MG63 (cell line): ENCODE measurements at regions not wholly inside any gene's neighbourhood (a gene's known extent, or its start where the extent isn't known, plus 50 kb on each side); places are given as distances from the start of the nearest gene placed in this dataset.

ENCODE experiments used
- DNase-seq: peaks from one replicate; pipeline ENCODE4 v3.0.0-alpha.2; 2020
- H3K27me3 ChIP-seq: fragments of 250-450 bp; sonication (Bioruptor Pico); 2 replicates; pipeline ENCODE4 v1.5.1; 2020; ENCODE audit warnings: mild to moderate bottlenecking, moderate library complexity
- H3K36me3 ChIP-seq: fragments of 250-450 bp; sonication (Bioruptor Pico); 2 replicates; pipeline ENCODE4 v1.5.1; 2020; ENCODE audit warnings: mild to moderate bottlenecking, moderate library complexity
- H3K4me3 ChIP-seq: fragments of 250-450 bp; sonication (Bioruptor Pico); 2 replicates; pipeline ENCODE4 v1.5.1; 2020; ENCODE audit warnings: mild to moderate bottlenecking, moderate library complexity
- H3K9me3 ChIP-seq: fragments of 250-450 bp; sonication (Bioruptor Pico); 2 replicates; pipeline ENCODE4 v1.5.1; 2020; ENCODE audit warnings: mild to moderate bottlenecking, moderate library complexity

DNA sequence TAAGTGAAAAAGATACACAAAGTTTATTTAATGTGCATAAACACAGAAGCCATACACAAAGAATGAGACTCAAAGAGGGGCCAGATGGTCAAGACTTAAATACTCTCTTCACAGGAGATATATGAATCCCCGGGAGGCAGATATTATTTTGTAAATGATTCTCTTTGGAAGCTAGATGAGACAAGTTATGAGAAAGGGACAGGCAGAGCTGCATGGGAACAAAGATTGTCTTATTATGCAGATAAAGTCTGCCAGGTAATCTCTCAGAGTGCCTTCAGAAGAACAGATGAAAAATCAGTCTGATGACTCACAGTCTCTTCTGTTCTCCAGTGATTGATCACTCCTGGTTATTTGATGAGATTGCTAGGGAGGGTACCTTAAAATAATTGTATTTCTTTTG is 89.0 kb downstream of the NAF1 start:
- Histone ChIP-seq H3K4me3 (no peak overlapping the region), H3K36me3 (no peaks in the 10 kb centered on the region), H3K27me3 (no peaks in the 10 kb centered on the region), H3K9me3 (peaks cover 8% of the 10 kb centered on the region)
- no peak for DNase-seq

DNA sequence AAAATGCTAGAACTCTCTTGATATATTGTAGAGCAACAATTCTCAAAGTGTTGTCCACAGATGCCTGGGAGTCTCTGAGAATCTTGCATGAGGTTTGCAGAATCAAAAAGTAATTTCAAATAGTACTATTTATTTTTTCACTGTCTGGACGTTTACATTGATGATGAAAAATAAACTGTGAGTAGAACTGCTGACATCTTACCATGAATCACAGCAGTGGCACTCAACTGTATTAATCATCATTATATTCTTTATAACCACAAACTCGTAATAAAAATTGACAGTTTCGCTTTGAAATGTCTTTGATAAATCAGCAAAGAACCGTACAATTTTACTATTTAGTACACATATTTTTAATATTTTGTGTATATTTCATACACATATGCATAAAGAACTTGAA is 94.5 kb downstream of the NAF1 start:
- no peak for DNase-seq
- H3K4me3 ChIP-seq: no peak overlapping the region

DNA sequence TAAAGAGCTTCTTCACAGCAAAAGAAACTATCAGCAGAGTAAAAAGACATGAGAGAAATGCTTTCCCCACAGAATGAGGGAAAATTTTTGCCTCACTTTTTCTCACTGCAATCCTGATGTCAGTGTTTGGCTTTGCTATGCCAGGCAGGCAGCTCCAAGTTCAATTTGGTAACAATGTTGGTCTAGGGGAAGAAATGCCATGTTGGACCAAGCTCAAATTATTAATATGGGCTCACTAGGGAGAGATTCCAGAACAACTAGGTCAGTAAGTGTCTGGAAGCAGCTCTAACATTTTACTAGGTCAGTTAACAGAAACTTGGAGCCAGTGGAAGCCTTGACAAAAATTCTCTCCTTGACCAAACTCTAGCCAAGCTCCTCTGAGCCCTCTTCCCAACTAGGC is 95.4 kb downstream of the NAF1 start:
- Histone ChIP-seq H3K9me3 (peaks cover 13% of the 10 kb centered on the region), H3K4me3 (no peak overlapping the region)
- DNase-seq: peak; percentile 89

More for the DNA sequence above, 94.5 kb downstream of the NAF1 start:
- no peaks in the 10 kb centered on the region for H3K36me3 ChIP-seq
- peaks cover 10% of the 10 kb centered on the region for H3K9me3 ChIP-seq
- no peaks in the 10 kb centered on the region for H3K27me3 ChIP-seq

DNA sequence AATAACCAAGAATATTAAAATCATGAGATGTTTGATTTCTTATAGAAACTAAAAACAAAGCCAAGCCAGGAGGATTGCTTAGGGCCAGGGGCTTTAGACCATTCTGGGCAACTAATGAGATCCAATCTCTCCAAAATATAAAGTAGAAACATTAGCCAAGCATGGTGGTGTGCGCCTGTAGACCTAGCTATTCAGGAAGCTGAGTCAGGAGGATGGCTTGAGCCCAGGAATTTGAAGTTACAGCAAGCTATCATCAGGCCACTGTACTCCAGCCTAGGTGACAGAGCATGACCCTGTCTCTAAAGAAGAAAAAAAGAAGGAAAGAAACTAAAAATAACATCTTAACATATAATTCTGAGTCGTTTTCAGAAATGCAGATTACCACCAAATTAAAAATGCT is 96.7 kb downstream of the NAF1 start:
- DNase-seq: peak; percentile 81
- no peaks in the 10 kb centered on the region for H3K27me3 ChIP-seq
- peaks cover 15% of the 10 kb centered on the region for H3K9me3 ChIP-seq
- no peak overlapping the region for H3K4me3 ChIP-seq
- H3K36me3 ChIP-seq: no peaks in the 10 kb centered on the region

More for the DNA sequence above, 95.4 kb downstream of the NAF1 start:
- H3K36me3 ChIP-seq: no peaks in the 10 kb centered on the region
- no peaks in the 10 kb centered on the region for H3K27me3 ChIP-seq

DNA sequence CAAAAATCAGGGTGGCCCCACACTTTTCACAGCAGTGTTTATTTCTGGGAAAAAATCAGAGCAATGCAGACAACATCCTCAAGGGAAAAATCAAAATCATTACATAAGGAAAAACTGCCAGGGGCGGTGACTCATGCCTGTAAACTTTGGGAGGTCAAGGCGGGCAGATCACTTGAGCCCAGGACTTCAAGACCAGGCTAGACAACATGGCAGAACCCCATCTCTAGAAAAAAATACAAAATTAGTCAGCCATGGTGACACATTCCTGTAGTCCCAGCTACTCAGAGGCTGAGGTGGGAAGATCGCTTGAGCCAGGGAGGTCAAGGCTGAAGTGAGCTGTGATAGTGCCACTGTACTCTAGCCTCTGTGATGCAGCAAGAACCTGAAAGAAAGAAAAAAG is 102.8 kb downstream of the NAF1 start:
- DNase-seq: peak; percentile 96

DNA sequence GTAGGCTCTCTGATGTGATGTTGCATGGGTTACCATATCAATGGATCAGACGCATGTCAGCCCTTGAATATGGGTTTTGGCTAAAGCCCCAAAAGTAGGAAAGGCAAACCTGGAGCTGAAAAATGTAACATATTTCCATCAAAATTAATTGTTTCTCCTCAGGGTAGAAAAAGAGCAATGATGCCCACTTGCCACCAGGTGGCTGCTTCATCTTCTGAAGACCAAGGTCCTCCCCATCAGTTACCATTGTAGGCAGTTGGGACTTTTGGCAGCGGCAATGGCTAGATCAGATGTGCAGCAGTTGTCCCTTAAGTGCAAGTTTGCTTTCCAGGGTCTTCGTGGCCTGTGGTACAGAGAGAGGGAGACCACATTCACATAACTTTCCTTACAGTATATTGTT is 118.2 kb downstream of the NAF1 start:
- no peaks in the 10 kb centered on the region for H3K9me3 ChIP-seq
- DNase-seq: peak; percentile 69
- H3K27me3 ChIP-seq: no peaks in the 10 kb centered on the region
- no peak overlapping the region for H3K4me3 ChIP-seq
- H3K36me3 ChIP-seq: no peaks in the 10 kb centered on the region

More for the DNA sequence above, 102.8 kb downstream of the NAF1 start:
- Histone ChIP-seq H3K4me3 (no peak overlapping the region), H3K9me3 (peaks cover 15% of the 10 kb centered on the region), H3K36me3 (no peaks in the 10 kb centered on the region), H3K27me3 (no peaks in the 10 kb centered on the region)

- Histone ChIP-seq H3K4me3 (no peak overlapping the region), H3K9me3 (peaks cover 13% of the 10 kb centered on the region), H3K36me3 (no peaks in the 10 kb centered on the region), H3K27me3 (no peaks in the 10 kb centered on the region)
- DNase-seq: no peak
These were observed 124.4 kb downstream of the NAF1 start for GRCh38 chr4:163042306-163042705.

GRCh38 chr4:163017135-163017534 is 149.6 kb downstream of the NAF1 start:
- H3K36me3 ChIP-seq: no peaks in the 10 kb centered on the region
- H3K27me3 ChIP-seq: no peaks in the 10 kb centered on the region
- H3K4me3 ChIP-seq: no peak overlapping the region
- DNase-seq: no peak
- H3K9me3 ChIP-seq: no peaks in the 10 kb centered on the region

GRCh38 chr4:163012816-163013215 is 153.9 kb downstream of the NAF1 start:
- Histone ChIP-seq H3K9me3 (peaks cover 1% of the 10 kb centered on the region; the same call in 1 of the 2 replicates), H3K4me3 (no peak overlapping the region), H3K27me3 (no peaks in the 10 kb centered on the region), H3K36me3 (no peaks in the 10 kb centered on the region)
- DNase-seq: no peak

DNA sequence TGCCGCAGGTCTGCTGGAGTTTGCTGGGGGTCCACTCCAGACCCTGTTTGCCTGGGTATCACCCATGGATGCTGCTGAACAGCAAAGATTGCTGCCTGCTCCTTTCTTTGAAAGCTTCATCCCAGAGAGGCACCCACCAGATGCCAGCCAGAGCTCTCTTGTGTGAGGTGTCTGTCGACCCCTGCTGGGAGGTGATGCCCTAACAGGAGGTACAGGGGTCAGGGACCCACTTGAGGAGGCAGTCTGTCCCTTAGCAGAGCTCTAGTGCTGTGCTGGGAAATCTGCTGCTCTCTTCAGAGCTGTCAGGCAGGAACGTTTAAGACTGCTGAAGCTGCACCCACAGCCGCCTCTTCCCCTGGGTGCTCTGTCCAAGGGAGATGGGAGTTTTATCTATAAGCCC is 162.7 kb downstream of the NAF1 start:
- Histone ChIP-seq H3K9me3 (peaks cover 17% of the 10 kb centered on the region; the same call in 1 of the 2 replicates), H3K4me3 (no peak overlapping the region), H3K36me3 (no peaks in the 10 kb centered on the region), H3K27me3 (no peaks in the 10 kb centered on the region)
- DNase-seq: no peak

GRCh38 chr4:162988530-162988929 is 178.2 kb downstream of the NAF1 start:
- H3K36me3 ChIP-seq: no peaks in the 10 kb centered on the region
- H3K4me3 ChIP-seq: no peak overlapping the region
- no peak for DNase-seq
- H3K27me3 ChIP-seq: no peaks in the 10 kb centered on the region
- no peaks in the 10 kb centered on the region for H3K9me3 ChIP-seq

GRCh38 chr4:162985131-162985530 is 181.6 kb downstream of the NAF1 start:
- Histone ChIP-seq H3K4me3 (no peak overlapping the region), H3K36me3 (no peaks in the 10 kb centered on the region), H3K9me3 (no peaks in the 10 kb centered on the region), H3K27me3 (no peaks in the 10 kb centered on the region)
- no peak for DNase-seq

DNA sequence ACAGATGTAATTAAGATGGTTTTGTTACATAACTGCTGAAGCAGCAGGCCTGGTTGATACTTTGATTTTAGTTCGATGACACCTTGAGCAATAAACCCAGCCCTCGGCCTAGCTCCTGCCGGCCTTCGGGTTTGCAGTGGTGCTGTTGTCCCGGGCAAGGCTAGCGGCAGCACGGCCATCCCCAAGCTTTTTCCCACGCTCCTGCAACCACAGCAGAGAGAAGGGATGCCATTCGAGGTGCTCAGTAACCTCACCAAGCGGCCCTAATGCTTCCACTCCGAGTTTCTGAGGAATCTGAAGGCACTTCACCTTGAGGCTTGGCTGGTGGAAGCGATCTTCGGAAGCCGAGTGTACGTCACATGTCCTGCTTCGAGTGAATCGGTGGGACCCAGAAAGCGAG is 182.1 kb downstream of the NAF1 start:
- Histone ChIP-seq H3K36me3 (no peaks in the 10 kb centered on the region), H3K4me3 (no peak overlapping the region), H3K27me3 (no peaks in the 10 kb centered on the region), H3K9me3 (no peaks in the 10 kb centered on the region)
- no peak for DNase-seq

DNA sequence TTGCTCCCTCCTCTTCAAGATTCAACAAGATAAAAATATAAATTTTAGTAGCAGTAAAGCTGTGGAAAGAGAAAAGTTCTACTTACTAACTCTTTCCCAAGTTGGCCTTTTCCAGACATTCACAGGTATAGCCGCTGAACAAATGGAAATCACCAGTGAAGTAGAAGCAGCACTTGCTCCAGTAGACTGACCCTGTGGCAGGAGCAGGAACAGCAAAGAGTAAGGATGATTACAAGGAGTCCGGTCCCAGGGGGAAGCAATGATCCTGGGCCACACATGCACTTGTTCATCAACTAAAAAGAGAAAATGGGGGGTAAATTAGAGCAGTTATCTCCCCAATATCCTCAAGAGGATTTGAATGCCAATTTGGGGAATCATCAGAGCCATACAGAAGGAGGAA is 184.9 kb downstream of the NAF1 start:
- Histone ChIP-seq H3K4me3 (no peak overlapping the region), H3K27me3 (no peaks in the 10 kb centered on the region), H3K9me3 (no peaks in the 10 kb centered on the region), H3K36me3 (no peaks in the 10 kb centered on the region)
- DNase-seq: no peak

GRCh38 chr4:162978398-162978797 is 188.3 kb downstream of the NAF1 start:
- no peaks in the 10 kb centered on the region for H3K27me3 ChIP-seq
- DNase-seq: no peak

DNA sequence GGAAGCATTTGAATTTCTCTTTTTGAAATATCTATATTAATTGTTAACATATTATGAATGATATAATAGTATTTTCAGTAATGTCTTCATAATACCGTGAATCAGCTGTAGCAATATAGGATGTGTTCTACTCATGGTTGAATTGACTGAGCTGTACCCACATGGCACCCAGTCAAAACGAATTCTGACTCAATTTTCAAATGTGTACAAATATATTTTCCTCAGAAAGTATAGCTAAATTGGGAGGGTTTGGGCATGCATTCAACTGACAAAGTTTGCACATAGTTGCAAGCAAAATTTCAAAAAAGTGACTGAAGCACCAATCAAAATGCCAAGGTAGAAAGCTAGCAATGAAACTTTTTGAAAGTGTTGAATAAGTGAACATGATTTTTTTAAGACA is 188.9 kb downstream of the NAF1 start:
- Histone ChIP-seq H3K9me3 (no peaks in the 10 kb centered on the region), H3K4me3 (no peak overlapping the region), H3K36me3 (no peaks in the 10 kb centered on the region), H3K27me3 (no peaks in the 10 kb centered on the region)
- DNase-seq: no peak

More at GRCh38 chr4:162978398-162978797, 188.3 kb downstream of the NAF1 start:
- H3K9me3 ChIP-seq: no peaks in the 10 kb centered on the region
- H3K4me3 ChIP-seq: no peak overlapping the region
- no peaks in the 10 kb centered on the region for H3K36me3 ChIP-seq

- no peaks in the 10 kb centered on the region for H3K9me3 ChIP-seq
- H3K4me3 ChIP-seq: no peak overlapping the region
- DNase-seq: no peak
- no peaks in the 10 kb centered on the region for H3K27me3 ChIP-seq
- H3K36me3 ChIP-seq: no peaks in the 10 kb centered on the region
These were observed 193.9 kb downstream of the NAF1 start for GRCh38 chr4:162972661-162973330.

DNA sequence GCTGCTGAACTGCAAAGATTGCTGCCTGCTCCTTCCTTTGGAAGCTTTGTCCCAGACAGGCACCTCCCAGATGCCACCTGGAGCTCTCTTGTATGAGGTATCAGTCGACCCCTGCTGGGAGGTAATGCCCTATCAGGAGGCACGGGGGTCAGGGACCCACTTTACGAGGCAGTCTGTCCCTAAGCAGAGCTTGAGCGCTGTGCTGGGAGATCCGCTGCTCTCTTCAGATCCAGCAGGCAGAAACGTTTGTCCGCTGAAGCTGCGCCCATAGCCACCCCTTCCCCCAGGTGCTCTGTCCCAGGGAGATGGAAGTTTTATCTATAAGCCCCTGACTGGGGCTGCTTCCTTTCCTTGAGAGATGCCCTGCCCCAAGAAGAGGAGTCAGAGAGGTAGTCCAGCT is 197.5 kb downstream of the NAF1 start:
- no peak for DNase-seq
- no peaks in the 10 kb centered on the region for H3K9me3 ChIP-seq
- H3K4me3 ChIP-seq: no peak overlapping the region
- no peaks in the 10 kb centered on the region for H3K36me3 ChIP-seq
- H3K27me3 ChIP-seq: no peaks in the 10 kb centered on the region
